HepG2 (cell line): ENCODE measurements at regions not wholly inside any gene's neighbourhood (a gene's known extent, or its start where the extent isn't known, plus 50 kb on each side); places are given as distances from the start of the nearest gene placed in this dataset.

Experiments
- ASH2L ChIP-seq: fragments of 300-600, 200-600 bp; sonication (generic); IDR thresholded peaks from 2 replicates; pipeline ENCODE4 v1.7.0; 2017; ENCODE audit warnings: low read depth, mild to moderate bottlenecking, moderate library complexity, mixed read lengths, low read length; ENCODE audit not compliant: insufficient read length
- HMG20A ChIP-seq: IDR thresholded peaks from 2 replicates; pipeline ENCODE4 v1.6.1; 2016; ENCODE audit warnings: borderline replicate concordance
- KDM1A ChIP-seq: IDR thresholded peaks from 2 replicates; pipeline ENCODE4 v1.6.1; 2016; ENCODE audit warnings: missing compliant biosample characterization
- MBD4 ChIP-seq: IDR thresholded peaks from 2 replicates; pipeline ENCODE4 v1.6.1; 2012; ENCODE audit warnings: low read length, inconsistent platforms, borderline replicate concordance
- MIER3 ChIP-seq: IDR thresholded peaks from 2 replicates; pipeline ENCODE4 v1.6.1; 2016; ENCODE audit warnings: missing compliant biosample characterization, borderline replicate concordance
- PATZ1 ChIP-seq: sonication (generic); formaldehyde crosslinking; IDR thresholded peaks from 2 replicates; pipeline ENCODE4 v1.4.0; 2020; ENCODE audit warnings: missing genetic modification reagents
- RELA ChIP-seq: sonication (generic); formaldehyde crosslinking; IDR thresholded peaks from 2 replicates; pipeline ENCODE4 v1.4.0; 2020; ENCODE audit warnings: missing genetic modification reagents
- SETDB1 ChIP-seq: sonication (generic); formaldehyde crosslinking; IDR thresholded peaks from 2 replicates; pipeline ENCODE4 v1.5.1; 2020; ENCODE audit warnings: missing genetic modification reagents, mild to moderate bottlenecking, borderline replicate concordance
- SOX13 ChIP-seq, 3 experiments: fragments of 450-650 bp in 1 of 3; sonication (generic) in 1 of 3; formaldehyde crosslinking in 1 of 3; IDR thresholded peaks in 2 of 3; conservative IDR thresholded peaks in 1 of 3; 2 replicates each; pipeline versions ENCODE4 v1.5.0 to v1.6.1; 2016 to 2020; ENCODE audit warnings: antibody characterized with exemption in 1 of 3, mild to moderate bottlenecking in 1 of 3, missing compliant biosample characterization in 1 of 3, missing genetic modification reagents in 1 of 3, moderate library complexity in 1 of 3
- SRY ChIP-seq: sonication (generic); formaldehyde crosslinking; IDR thresholded peaks from 2 replicates; pipeline ENCODE4 v1.8.0; 2022; ENCODE audit warnings: mild to moderate bottlenecking, missing genetic modification reagents
- TSC22D2 ChIP-seq: sonication (generic); formaldehyde crosslinking; IDR thresholded peaks from 2 replicates; pipeline ENCODE4 v1.5.1; 2020; ENCODE audit warnings: missing genetic modification reagents, mild to moderate bottlenecking, borderline replicate concordance
- ZBTB44 ChIP-seq: sonication (generic); formaldehyde crosslinking; IDR thresholded peaks from 2 replicates; pipeline ENCODE4 v1.4.0; 2020; ENCODE audit warnings: missing genetic modification reagents
- ZNF256 ChIP-seq: sonication (generic); formaldehyde crosslinking; conservative IDR thresholded peaks from 2 replicates; pipeline ENCODE4 v1.4.0; 2020; ENCODE audit warnings: missing genetic modification reagents
- ZNF317 ChIP-seq: sonication (generic); formaldehyde crosslinking; IDR thresholded peaks from 2 replicates; pipeline ENCODE4 v1.5.0; 2020; ENCODE audit warnings: mild to moderate bottlenecking, missing genetic modification reagents
- ZNF382 ChIP-seq: sonication (generic); formaldehyde crosslinking; IDR thresholded peaks from 2 replicates; pipeline ENCODE4 v1.5.0; 2020; ENCODE audit warnings: missing genetic modification reagents, mild to moderate bottlenecking, borderline replicate concordance
- ZNF629 ChIP-seq: sonication (generic); formaldehyde crosslinking; conservative IDR thresholded peaks from 2 replicates; pipeline ENCODE4 v1.5.0; 2020; ENCODE audit warnings: missing genetic modification reagents
- ZNF652 ChIP-seq: IDR thresholded peaks from 2 replicates; pipeline ENCODE4 v1.6.1; 2016; ENCODE audit warnings: low read depth, borderline replicate concordance
- ZNF678 ChIP-seq: sonication (generic); formaldehyde crosslinking; IDR thresholded peaks from 2 replicates; pipeline ENCODE4 v1.4.0; 2020; ENCODE audit warnings: mild to moderate bottlenecking, missing genetic modification reagents
- ZNF792 ChIP-seq: IDR thresholded peaks from 2 replicates; pipeline ENCODE4 v1.6.1; 2016
- TF ChIP-seq, protein P1 (sequence below): IDR thresholded peaks from 2 replicates; pipeline ENCODE4 v1.6.1; 2016; ENCODE audit warnings: low read depth, missing genetic modification reagents, missing compliant biosample characterization
- TF ChIP-seq, protein P2 (sequence below): IDR thresholded peaks from 2 replicates; pipeline ENCODE4 v1.6.1; 2016; ENCODE audit warnings: low read depth

DNA sequence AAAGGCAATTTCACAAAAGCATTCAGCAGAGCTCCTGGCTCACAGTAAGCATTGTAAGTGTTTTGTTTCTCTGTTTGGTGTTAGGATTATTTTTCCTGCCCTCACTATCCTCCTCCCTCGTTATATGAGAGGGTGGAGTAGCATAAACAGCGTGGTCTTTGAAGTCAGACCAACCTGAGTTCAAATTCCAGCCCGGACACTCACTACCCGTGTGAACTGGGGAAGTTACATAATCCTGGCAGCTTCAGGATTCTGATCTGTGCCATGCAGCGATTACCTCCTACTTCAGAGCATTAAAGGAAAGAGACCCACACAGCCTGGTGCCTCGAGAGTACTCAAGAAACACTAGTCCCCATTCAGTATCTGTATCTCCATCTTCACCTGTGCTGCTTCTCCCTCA, 386.5 kb downstream of the INHBA start (continued):
- TF ChIP-seq TSC22D2 (CRISPR knock-in tag): no peak
- peak; percentile 72; the same call in 1 of the 2 replicates for TF ChIP-seq KDM1A (CRISPR knock-in tag)
- TF ChIP-seq ZNF256 (CRISPR knock-in tag): no peak
- TF ChIP-seq RELA (CRISPR knock-in tag): no peak
- TF ChIP-seq HMG20A (CRISPR knock-in tag): peak; percentile 93
- TF ChIP-seq ASH2L: no peak
- TF ChIP-seq MBD4: no peak
- TF ChIP-seq ZNF652 (CRISPR knock-in tag): peak; percentile 6; the same call in 1 of the 2 replicates
- TF ChIP-seq SRY (CRISPR knock-in tag): no peak
- no peak for TF ChIP-seq ZNF382 (CRISPR knock-in tag)
- TF ChIP-seq SOX13 (IDR thresholded peaks at IDR 0.05): peak; percentile 70
- TF ChIP-seq SOX13 (CRISPR knock-in tag; conservative IDR thresholded peaks at IDR 0.05 in 1 of 2, IDR thresholded peaks at IDR 0.05 in 1 of 2): peak in 1 of 2 experiments; percentile 91; a peak in 2 of 4 replicates
- TF ChIP-seq, protein P1, sequence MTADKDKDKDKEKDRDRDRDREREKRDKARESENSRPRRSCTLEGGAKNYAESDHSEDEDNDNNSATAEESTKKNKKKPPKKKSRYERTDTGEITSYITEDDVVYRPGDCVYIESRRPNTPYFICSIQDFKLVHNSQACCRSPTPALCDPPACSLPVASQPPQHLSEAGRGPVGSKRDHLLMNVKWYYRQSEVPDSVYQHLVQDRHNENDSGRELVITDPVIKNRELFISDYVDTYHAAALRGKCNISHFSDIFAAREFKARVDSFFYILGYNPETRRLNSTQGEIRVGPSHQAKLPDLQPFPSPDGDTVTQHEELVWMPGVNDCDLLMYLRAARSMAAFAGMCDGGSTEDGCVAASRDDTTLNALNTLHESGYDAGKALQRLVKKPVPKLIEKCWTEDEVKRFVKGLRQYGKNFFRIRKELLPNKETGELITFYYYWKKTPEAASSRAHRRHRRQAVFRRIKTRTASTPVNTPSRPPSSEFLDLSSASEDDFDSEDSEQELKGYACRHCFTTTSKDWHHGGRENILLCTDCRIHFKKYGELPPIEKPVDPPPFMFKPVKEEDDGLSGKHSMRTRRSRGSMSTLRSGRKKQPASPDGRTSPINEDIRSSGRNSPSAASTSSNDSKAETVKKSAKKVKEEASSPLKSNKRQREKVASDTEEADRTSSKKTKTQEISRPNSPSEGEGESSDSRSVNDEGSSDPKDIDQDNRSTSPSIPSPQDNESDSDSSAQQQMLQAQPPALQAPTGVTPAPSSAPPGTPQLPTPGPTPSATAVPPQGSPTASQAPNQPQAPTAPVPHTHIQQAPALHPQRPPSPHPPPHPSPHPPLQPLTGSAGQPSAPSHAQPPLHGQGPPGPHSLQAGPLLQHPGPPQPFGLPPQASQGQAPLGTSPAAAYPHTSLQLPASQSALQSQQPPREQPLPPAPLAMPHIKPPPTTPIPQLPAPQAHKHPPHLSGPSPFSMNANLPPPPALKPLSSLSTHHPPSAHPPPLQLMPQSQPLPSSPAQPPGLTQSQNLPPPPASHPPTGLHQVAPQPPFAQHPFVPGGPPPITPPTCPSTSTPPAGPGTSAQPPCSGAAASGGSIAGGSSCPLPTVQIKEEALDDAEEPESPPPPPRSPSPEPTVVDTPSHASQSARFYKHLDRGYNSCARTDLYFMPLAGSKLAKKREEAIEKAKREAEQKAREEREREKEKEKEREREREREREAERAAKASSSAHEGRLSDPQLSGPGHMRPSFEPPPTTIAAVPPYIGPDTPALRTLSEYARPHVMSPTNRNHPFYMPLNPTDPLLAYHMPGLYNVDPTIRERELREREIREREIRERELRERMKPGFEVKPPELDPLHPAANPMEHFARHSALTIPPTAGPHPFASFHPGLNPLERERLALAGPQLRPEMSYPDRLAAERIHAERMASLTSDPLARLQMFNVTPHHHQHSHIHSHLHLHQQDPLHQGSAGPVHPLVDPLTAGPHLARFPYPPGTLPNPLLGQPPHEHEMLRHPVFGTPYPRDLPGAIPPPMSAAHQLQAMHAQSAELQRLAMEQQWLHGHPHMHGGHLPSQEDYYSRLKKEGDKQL (CRISPR knock-in tag): 0 out of 2 replicates have a peak, but pooled peaks have one; percentile 29
- TF ChIP-seq ZNF678 (CRISPR knock-in tag): no peak
- peak; percentile 47; the same call in 1 of the 2 replicates for TF ChIP-seq PATZ1 (CRISPR knock-in tag)
- TF ChIP-seq, protein P2, sequence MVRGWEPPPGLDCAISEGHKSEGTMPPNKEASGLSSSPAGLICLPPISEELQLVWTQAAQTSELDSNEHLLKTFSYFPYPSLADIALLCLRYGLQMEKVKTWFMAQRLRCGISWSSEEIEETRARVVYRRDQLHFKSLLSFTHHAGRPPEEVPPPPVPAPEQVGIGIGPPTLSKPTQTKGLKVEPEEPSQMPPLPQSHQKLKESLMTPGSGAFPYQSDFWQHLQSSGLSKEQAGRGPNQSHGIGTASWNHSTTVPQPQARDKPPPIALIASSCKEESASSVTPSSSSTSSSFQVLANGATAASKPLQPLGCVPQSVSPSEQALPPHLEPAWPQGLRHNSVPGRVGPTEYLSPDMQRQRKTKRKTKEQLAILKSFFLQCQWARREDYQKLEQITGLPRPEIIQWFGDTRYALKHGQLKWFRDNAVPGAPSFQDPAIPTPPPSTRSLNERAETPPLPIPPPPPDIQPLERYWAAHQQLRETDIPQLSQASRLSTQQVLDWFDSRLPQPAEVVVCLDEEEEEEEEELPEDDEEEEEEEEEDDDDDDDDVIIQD: peak; percentile 68; the same call in 1 of the 2 replicates
- TF ChIP-seq ZNF629 (CRISPR knock-in tag): no peak
- no peak for TF ChIP-seq ZBTB44 (CRISPR knock-in tag)
- TF ChIP-seq ZNF317 (CRISPR knock-in tag): no peak
- TF ChIP-seq SETDB1 (CRISPR knock-in tag): no peak
- TF ChIP-seq ZNF792 (CRISPR knock-in tag): peak; percentile 69; the same call in 1 of the 2 replicates
- peak; percentile 44; the same call in 1 of the 2 replicates for TF ChIP-seq MIER3 (CRISPR knock-in tag)
